GM13977 (cell line): ENCODE measurements at regions not wholly inside any gene's neighbourhood (a gene's known extent, or its start where the extent isn't known, plus 50 kb on each side); places are given as distances from the start of the nearest gene placed in this dataset.

Experiments
- DNase-seq: peaks from one replicate; pipeline ENCODE4 v3.0.0; 2012; ENCODE audit warnings: low spot score
- CTCF ChIP-seq: IDR thresholded peaks from 2 replicates; pipeline ENCODE4 v1.5.1; 2012; ENCODE audit warnings: mild to moderate bottlenecking, control low read depth; ENCODE audit not compliant: insufficient read depth; ENCODE audit errors: extremely low read depth, missing control alignments
- in situ Hi-C: fragments of 300-500 bp; cut with MboI; formaldehyde crosslinking; loops from one replicate; pipeline ENCODE4 v1.12.0; 2022; ENCODE audit warnings: low sequenced_read_pairs, low pct_unique_long_range_greater_than_20kb, mixed read lengths, inconsistent platforms; ENCODE audit not compliant: unreplicated experiment

GRCh38 chr20:43247361-43247760 is 57.7 kb upstream of the PTPRT start:
- no peak for TF ChIP-seq CTCF
- in situ Hi-C loops: no loop called here
- no peak for DNase-seq

GRCh38 chr20:43244647-43245046 is 54.9 kb upstream of the PTPRT start:
- no peak for DNase-seq
- no peak for TF ChIP-seq CTCF
- in situ Hi-C loops: no loop called here

- no peak for TF ChIP-seq CTCF
- DNase-seq: no peak
- in situ Hi-C loops: no loop called here
Observed at GRCh38 chr20:43243672-43244269, 54.1 kb upstream of the PTPRT start.

GRCh38 chr20:43241057-43241702 is 51.5 kb upstream of the PTPRT start:
- no peak for DNase-seq
- in situ Hi-C loops: no loop called here
- TF ChIP-seq CTCF: no peak
